ENCODE measurements at regions not wholly inside any gene's neighbourhood (a gene's known extent, or its start where the extent isn't known, plus 50 kb on each side); places are given as distances from the start of the nearest gene placed in this dataset.

DNA sequence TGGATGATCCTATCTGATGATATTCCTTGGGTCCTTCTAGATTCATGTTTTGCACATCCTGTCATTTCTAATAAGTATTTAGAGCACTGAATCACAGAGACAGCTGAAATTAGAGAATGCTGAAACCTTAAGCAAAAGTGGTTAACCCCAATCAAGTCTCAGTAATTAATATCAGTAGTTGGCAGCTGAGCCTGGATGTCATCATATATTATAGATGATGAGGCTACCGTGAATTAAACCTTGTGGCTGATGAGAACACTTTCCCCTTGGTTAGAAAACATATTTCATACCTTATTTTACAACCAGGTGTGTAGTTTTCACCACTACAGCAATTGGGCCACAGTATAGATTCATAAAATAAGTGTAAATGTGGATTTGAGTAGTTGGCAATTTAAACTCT lies 499.0 kb downstream of the PDGFC start:
- TF ChIP-seq, protein P1, sequence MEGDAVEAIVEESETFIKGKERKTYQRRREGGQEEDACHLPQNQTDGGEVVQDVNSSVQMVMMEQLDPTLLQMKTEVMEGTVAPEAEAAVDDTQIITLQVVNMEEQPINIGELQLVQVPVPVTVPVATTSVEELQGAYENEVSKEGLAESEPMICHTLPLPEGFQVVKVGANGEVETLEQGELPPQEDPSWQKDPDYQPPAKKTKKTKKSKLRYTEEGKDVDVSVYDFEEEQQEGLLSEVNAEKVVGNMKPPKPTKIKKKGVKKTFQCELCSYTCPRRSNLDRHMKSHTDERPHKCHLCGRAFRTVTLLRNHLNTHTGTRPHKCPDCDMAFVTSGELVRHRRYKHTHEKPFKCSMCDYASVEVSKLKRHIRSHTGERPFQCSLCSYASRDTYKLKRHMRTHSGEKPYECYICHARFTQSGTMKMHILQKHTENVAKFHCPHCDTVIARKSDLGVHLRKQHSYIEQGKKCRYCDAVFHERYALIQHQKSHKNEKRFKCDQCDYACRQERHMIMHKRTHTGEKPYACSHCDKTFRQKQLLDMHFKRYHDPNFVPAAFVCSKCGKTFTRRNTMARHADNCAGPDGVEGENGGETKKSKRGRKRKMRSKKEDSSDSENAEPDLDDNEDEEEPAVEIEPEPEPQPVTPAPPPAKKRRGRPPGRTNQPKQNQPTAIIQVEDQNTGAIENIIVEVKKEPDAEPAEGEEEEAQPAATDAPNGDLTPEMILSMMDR (conservative IDR thresholded peaks at IDR 0.05): no peak
- no peak for TF ChIP-seq EZH2 (IDR thresholded peaks at IDR 0.05; ENCODE audit: low read depth)
